ENCODE measurements at regions not wholly inside any gene's neighbourhood (a gene's known extent, or its start where the extent isn't known, plus 50 kb on each side); places are given as distances from the start of the nearest gene placed in this dataset.

DNA sequence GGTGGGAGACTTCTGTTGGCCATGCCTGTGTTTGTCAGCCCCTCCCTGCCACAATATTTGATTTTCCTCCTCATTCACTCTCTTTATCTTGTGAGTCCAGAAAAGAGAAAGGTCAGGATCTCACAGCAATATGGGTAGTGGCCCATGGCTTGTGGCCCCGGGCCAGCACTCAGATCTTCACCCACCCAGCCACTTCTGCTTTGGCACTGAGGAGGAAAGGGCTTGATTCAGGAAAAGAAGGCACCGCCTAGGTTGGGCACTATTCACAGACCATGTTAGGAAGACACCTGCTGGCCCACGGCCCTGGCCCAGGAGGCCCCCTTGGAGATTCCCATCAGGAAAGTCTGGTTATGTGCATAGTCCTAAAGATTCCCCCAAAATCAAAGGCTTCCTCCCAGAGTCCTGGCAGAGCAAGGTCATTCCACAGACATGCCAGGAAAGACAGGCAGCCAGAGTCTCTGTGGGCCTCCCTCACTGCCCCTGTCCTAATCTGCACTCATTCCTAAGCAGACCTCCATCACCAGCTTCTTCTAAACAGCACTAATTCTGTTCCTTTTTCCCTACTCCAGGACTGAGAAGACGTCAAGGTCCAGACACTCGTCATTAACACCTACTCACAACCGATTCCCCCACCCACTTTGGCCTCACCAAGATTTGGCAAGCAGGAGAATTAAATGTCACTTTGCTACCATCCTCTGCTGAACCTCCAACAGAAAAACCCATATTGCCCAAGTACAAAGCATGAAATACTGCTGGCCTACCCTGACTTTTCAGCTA is 179.3 kb downstream of the DEPDC1B start:
- Histone ChIP-seq H3K27ac (peak overlapping the region in 3 of 4 donors; percentile 39 to 66 (median 55)), H3K27me3 (no peaks in the 10 kb centered on the region), H3K9me3 (no peaks in the 10 kb centered on the region), H3K36me3 (no peaks in the 10 kb centered on the region), H3K4me3 (peak overlapping the region in 1 of 4 donors; percentile 0), H3K4me1 (peaks cover 0 to 6% (median 0%) of the 10 kb centered on the region in 4 donors)
- DNase-seq: no peak
- TF ChIP-seq, protein P1, sequence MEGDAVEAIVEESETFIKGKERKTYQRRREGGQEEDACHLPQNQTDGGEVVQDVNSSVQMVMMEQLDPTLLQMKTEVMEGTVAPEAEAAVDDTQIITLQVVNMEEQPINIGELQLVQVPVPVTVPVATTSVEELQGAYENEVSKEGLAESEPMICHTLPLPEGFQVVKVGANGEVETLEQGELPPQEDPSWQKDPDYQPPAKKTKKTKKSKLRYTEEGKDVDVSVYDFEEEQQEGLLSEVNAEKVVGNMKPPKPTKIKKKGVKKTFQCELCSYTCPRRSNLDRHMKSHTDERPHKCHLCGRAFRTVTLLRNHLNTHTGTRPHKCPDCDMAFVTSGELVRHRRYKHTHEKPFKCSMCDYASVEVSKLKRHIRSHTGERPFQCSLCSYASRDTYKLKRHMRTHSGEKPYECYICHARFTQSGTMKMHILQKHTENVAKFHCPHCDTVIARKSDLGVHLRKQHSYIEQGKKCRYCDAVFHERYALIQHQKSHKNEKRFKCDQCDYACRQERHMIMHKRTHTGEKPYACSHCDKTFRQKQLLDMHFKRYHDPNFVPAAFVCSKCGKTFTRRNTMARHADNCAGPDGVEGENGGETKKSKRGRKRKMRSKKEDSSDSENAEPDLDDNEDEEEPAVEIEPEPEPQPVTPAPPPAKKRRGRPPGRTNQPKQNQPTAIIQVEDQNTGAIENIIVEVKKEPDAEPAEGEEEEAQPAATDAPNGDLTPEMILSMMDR (IDR thresholded peaks at IDR 0.05): no peak

DNA sequence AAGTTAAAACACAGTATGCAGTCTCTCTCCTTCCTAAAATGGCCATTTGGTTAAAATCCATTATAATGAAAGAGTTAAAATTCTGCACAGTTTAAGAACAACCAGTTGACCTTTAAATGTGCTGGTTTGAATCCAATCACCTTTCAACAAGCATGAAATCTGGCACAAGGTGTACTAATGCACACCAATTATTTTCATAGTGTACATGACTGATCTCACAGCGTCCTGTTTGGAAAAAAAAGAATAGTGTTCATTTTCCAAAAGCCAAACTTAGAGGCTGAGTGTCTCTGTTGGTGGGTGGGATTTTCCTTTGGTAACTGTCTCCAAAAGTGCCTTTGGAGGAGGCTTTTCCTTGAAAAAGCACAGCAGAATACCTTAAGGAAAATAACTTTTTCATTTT is 180.6 kb downstream of the DEPDC1B start:
- peak overlapping the region in 1 of 4 donors; percentile 66 for H3K27ac ChIP-seq
- no peak overlapping the region for H3K4me3 ChIP-seq
- H3K36me3 ChIP-seq: no peaks in the 10 kb centered on the region
- no peaks in the 10 kb centered on the region for H3K9me3 ChIP-seq
- TF ChIP-seq, protein P1 (IDR thresholded peaks at IDR 0.05): no peak
- no peak for TF ChIP-seq POLR2A (IDR thresholded peaks at IDR 0.05)
- peaks cover 0 to 6% (median 0%) of the 10 kb centered on the region in 4 donors for H3K4me1 ChIP-seq
- H3K27me3 ChIP-seq: no peaks in the 10 kb centered on the region
- DNase-seq: no peak

DNA sequence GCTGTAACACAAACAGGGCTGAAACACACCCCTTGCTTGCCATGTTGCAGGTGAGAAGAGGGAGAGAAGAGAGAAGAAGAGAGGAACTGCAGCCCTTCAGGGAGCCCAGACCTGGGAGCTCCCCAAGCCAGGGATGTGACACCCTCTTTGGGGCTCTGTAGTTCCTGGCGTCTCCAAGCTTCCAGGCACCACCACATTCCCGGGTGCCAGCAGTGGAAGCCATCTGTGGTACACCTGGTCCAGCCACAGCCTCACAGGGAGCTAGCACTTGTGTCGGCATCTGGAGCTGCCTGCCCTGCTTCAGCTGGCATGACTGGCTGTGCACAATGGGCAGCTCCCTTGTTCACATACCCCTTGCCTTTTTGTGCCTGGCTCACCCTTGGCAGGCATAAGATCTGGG is 182.1 kb downstream of the DEPDC1B start:
- peak overlapping the region in 1 of 4 donors; percentile 66 for H3K27ac ChIP-seq

DNA sequence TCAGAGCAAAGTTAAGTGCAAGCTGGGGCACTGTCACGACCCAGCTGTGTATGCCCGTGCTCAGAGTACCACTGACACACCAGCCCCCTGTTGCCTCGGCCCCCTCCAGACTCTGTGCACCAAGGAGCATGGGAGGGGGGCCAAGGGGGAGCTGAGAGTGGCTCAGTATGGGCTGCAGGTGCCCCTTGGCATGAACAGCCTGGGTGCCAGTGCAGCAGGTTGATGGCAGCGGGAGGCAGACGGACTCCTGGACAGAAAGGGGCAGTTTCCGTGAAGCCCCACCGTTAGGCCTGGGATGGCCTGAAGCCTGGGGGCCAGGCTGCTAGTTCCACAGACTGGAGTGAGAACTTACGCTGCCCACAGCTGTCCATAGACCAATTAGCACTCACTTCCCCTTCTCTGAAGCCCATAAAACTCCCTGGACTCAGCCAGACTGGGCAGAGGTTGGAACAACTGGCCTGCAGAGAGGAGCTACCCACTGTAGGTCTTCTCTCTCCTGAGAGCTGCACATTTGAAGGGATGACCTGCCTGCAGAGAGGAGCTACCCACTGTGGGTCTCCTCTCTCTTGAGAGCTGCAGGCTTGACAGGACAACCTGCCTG is 182.8 kb downstream of the DEPDC1B start:
- TF ChIP-seq, protein P1 (IDR thresholded peaks at IDR 0.05): no peak
- TF ChIP-seq POLR2A (IDR thresholded peaks at IDR 0.05): no peak
- Histone ChIP-seq H3K36me3 (no peaks in the 10 kb centered on the region), H3K4me1 (peaks cover 0 to 6% (median 0%) of the 10 kb centered on the region in 4 donors), H3K9me3 (no peaks in the 10 kb centered on the region), H3K4me3 (no peak overlapping the region), H3K27ac (peak overlapping the region in 1 of 4 donors; percentile 66), H3K27me3 (no peaks in the 10 kb centered on the region)
- no peak for DNase-seq

More for the DNA sequence above, 182.1 kb downstream of the DEPDC1B start:
- H3K36me3 ChIP-seq: no peaks in the 10 kb centered on the region
- no peak overlapping the region for H3K4me3 ChIP-seq
- H3K4me1 ChIP-seq: peaks cover 0 to 6% (median 0%) of the 10 kb centered on the region in 4 donors
- DNase-seq: no peak
- H3K27me3 ChIP-seq: no peaks in the 10 kb centered on the region
- no peaks in the 10 kb centered on the region for H3K9me3 ChIP-seq
- no peak for TF ChIP-seq POLR2A (IDR thresholded peaks at IDR 0.05)
- TF ChIP-seq, protein P1 (IDR thresholded peaks at IDR 0.05): no peak

DNA sequence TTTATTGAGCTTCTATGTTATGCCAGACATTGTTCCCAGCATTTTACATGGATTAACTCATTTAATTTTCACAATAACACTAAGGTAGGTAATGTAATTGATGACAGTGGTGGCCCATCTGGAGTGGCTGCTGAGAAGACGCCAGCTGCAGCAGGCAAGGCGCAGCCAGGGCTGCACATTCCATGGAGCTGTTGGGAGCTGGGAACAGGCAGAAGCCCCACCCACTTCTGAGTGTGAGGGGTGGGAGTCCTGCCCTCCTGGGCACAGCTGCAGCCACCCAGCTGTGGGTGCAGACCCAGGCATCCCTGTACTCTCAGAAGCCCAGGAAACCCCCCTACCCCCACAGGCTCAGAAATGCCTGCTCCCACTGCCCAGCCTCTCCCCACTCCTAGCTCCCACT is 183.3 kb downstream of the DEPDC1B start:
- Histone ChIP-seq H3K9me3 (no peaks in the 10 kb centered on the region), H3K27ac (peak overlapping the region in 1 of 4 donors; percentile 66), H3K36me3 (no peaks in the 10 kb centered on the region), H3K4me1 (peaks cover 0 to 2% (median 0%) of the 10 kb centered on the region in 4 donors), H3K4me3 (no peak overlapping the region), H3K27me3 (no peaks in the 10 kb centered on the region)
- DNase-seq: no peak
- TF ChIP-seq, protein P1 (IDR thresholded peaks at IDR 0.05): no peak
- no peak for TF ChIP-seq POLR2A (IDR thresholded peaks at IDR 0.05)
